SKM-1 (cell line): ENCODE measurements at regions not wholly inside any gene's neighbourhood (a gene's known extent, or its start where the extent isn't known, plus 50 kb on each side); places are given as distances from the start of the nearest gene placed in this dataset.
A peak's percentile ranks its signal among the peaks of the same experiment; 100 is the strongest.
"Not testable (repeated sequence)": the region's sequence is repeated elsewhere in the genome, so short reads cannot be mapped to it uniquely, and the experiment has no call there.

Experiments
- DNase-seq: peaks from one replicate; lab custom pipeline; 2025; ENCODE audit not compliant: unreplicated experiment; lab: John Stamatoyannopoulos, UW

GRCh38 chr7:42687211-42688055, 224.4 kb downstream of the C7orf25 start:
- DNase-seq: no peak

- DNase-seq: no peak
Observed at GRCh38 chr7:42686594-42687156, 225.2 kb downstream of the C7orf25 start.

GRCh38 chr7:42685911-42686310, 226.0 kb downstream of the C7orf25 start:
- no peak for DNase-seq

DNA sequence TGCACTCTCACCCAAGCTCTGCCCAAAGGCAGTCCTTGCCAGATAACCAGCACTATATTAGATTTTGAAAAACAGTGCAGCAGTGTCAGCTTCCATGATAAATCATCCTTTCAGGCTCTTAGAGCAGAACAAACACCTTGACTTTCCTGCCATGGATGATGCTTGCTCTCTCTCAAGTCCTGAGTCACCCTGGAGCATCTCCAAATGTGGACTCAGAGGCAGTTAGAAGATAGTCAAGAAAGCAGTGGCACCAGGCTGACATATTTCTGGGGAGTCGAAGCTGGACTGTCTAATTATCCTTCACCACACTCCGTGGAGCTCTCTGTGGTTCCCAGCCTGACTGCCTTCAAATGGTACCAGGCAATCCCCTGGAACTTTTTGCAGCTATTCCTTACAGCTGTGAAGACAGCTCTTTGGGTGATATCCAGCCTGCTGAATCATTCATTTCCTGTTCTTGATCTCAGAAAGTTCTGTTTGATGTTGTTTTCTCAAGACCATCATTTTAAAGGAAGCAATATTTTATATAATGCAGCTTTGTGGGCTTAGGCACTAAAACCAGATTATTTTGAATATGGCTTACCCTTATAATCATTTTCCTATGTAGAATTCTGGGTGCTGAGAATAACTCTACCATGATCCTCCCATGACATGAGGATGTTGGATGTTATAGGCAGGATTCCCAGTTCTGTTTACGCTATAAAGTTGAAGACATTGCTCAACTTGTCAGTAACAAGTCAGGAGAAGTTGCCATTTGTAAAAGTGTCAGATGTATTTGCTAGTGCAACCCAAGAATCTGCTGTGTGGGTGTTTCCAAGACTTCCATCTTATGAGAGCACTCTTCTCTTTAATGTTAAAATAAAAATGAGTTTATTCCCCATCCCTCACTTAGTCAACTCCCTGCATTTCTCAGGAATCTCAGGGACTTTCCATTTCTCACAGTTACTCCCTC, 233.8 kb downstream of the C7orf25 start:
- DNase-seq: no peak

GRCh38 chr7:42674541-42674940, 237.3 kb downstream of the C7orf25 start:
- no peak for DNase-seq

- DNase-seq: no peak
Observed at GRCh38 chr7:42673951-42674350, 237.9 kb downstream of the C7orf25 start.

DNA sequence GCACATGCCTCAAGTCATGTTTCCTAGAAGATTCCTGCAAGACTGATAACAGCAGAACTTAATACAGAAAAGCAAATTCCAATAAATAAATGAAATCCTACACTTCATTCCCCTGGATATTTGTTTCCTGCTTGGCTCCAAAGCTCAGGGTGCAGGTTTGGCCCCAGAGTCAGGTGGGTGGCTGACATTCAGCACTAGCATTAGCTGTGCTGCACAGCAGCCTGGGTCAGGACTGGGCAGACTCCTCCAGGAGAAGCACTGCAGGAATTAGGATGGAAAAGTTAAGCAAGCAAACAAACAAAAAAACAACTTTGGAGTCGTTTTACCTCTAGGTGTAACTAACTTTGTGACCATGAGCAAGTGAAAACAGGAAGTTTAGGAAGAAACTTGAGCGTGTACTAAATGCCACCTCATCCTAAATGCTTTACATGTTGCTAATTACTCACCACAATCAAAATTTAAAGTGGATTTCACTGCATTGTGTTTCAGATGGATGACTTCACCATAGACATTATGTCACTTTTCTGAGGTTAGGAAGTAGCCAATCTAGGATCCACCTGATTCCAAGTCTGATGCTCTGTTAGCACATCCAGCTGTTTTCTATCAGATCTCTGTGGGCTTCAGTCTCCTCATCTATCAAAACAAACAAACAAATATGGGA, 239.4 kb downstream of the C7orf25 start:
- no peak for DNase-seq

- DNase-seq: no peak
Observed at GRCh38 chr7:42671627-42672026, 240.2 kb downstream of the C7orf25 start.

DNA sequence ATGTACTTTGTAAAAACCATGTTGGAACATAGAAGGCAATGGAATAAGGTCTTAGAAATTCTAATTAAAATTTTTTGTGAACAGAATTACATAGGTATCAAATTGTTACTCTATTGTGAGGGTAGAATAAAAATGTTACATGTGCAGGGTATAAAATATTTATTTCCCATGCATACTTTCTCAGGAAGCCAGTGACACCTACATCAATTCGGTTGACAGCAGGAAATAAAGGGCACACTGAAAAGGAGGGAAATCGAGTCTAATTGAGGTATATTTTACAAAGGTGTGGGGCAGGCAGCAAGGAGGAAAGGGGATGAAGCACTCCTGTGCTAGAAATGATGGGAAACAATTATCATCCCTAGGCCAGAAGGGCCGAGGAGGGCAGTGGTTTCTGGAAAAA, 244.9 kb downstream of the C7orf25 start:
- no peak for DNase-seq

DNA sequence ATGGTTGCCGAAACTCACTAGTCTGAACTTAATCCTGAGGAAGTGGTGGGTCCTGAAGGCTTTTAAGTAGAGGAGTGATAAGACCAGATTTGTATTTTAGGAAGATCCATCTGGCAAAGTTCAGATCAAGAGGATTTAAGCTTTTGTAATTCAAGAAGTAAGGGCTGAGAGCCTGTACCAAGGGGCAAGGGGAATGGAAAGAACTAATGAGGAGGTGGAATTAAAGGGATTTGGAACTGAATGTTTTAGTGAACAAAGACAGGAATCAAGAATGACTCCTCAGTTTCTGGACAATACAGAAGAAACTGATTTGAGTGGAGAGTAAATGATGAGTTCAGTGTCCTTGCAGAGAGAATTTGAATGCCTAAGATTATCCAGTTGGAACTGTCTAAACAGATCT, 249.0 kb downstream of the C7orf25 start:
- no peak for DNase-seq

DNA sequence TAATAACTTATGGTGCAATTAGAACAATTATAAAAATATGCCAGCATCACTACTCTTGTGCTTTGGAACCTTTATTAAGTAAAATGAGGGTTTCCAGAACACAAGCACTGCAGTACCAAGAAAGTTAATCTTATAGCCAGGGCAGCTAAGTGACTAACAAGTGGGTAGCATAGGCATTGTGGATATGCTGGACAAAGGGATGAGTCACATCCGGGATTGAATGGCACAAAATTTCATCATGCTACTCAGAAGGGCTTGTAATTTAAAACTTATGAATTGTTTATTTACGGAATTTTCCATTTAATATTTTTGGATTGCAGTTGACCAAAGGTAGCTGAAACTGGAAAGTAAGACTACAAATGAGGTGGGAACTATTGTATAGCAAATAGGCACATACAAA, 250.6 kb downstream of the C7orf25 start:
- DNase-seq: no peak

- no peak for DNase-seq
Observed at GRCh38 chr7:42650701-42651100, 261.2 kb downstream of the C7orf25 start.

- no peak for DNase-seq
Observed at GRCh38 chr7:42650171-42650570, 261.7 kb downstream of the C7orf25 start.

- DNase-seq: no peak
Observed at GRCh38 chr7:42645906-42646305, 266.0 kb downstream of the C7orf25 start.

DNA sequence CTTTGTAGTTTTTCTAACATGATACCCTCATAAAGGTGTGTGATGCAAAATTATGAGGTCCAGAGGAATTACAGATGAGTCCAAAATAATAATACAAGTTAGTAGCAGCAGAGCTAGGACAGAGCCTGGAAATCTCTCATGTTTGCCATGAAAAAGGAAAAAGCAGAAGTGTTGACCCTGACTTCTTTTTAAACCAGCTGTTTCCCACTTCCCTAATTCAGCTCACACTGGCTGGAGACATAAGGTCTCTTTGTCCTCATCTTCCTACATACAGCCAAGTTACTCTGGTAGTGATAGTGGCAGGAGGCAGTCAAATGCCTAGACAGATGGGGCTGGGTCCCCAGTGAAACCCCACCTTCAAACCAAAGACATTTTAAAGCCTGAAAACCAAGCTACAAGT, 269.2 kb downstream of the C7orf25 start:
- DNase-seq: peak; percentile 4

DNA sequence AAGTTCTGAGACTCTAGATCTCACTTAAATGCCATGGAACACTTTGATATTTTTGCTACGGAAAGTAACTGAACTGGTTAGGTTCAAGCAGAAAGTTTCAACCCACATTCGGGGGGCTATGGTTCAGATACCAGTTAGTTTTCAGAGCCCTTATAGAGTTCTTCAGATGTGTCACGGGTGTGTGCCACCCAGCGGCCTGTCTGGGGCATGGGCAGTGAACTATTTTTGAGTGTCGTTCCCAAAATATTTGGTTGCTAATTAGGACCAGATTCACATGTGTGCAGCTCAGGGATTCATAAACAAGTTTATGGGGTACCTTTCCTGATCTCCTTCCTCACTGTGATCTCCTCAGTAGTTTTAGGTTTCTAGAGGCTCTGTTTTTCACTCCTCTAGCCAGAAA, 271.9 kb downstream of the C7orf25 start:
- no peak for DNase-seq

DNA sequence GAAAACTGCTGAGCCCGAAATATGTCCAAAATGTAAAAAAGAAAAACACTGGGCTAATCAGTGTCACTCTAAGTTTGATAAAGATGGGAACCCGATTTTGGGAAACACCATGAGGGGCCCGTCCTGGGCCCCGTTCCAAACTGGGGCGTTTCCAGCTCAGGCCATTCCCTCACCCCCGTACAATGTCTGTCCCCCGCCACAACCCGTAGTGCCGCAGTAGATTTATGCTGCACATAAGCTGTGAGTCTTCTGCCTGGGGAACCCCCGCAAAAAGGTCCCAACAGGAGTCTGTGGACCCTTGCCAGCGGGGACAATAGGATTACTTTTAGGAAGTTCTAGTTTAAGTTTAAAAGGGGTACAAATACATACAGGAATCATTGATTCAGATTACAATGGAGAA, 275.5 kb downstream of the C7orf25 start:
- not testable (repeated sequence) for DNase-seq

DNA sequence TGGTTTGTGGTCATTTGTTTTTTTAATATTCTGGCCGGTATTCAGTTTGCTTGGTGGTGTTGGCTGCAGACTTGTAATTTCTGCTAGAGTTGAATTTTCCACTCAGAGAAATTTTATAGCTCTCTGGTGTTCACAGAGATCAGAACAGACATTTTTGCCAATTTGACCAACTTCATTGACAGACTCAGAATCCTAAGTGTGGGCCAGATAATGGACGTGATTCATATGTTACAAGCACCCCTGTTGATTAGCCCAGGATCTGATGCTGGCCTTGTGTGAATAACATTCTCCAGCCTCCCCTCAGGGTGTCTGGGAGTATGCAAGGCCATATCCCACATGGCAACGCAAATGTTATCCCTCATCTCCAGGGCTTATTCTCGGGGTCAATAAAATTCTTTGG, 283.8 kb downstream of the C7orf25 start:
- DNase-seq: no peak

- no peak for DNase-seq
Observed at GRCh38 chr7:42627626-42628025, 284.2 kb downstream of the C7orf25 start.

DNA sequence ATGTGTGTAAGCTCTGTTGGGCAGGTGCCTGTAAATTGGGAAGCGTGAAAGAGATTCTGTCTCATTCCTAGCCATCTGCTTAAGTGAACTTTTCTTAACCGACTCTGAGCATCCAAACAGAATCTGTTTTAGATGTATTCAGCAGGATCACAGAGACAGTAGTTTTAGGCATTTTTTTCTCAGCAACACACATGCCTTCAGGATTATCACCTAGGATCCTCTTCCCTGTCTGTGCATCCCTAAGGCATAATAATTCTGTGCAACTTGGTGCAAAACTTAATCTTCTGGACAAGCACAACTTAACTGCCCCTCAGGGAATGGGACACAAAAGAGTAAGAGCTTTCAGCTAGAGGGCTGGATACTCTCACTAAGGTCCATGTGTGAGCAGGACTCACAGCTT, 284.8 kb downstream of the C7orf25 start:
- DNase-seq: no peak

DNA sequence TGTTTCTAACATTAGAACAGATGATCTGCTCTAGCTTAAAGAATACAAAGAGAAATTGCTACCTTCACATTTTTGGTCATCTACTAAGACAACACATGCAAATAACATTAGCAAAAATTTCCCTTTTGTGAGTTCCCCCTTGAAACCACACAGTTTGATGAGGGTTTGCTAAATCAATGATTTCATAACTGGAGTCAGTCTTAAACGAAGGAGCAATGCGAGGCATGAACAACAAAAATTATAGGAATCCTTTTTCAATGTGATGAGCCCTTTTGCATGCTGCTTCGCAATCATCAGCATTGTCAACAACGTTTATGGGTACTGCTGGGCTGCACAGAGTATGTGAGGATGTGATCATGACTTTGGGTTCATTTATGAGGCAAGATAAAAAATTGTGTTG, 286.4 kb downstream of the C7orf25 start:
- DNase-seq: no peak
